Upper lobe of right lung (tissue), 1 donor: ENCODE measurements at regions not wholly inside any gene's neighbourhood (a gene's known extent, or its start where the extent isn't known, plus 50 kb on each side); places are given as distances from the start of the nearest gene placed in this dataset.

Source experiments
- ATAC-seq: fragments of 200-7000 bp; cut with Tn5 transposase; one replicate; pipeline ENCODE4 v1.9.1; 2020; ENCODE audit warnings: mild to moderate bottlenecking, moderate library complexity
- DNase-seq: peaks from one replicate; pipeline ENCODE4 v3.0.0-alpha.2; 2020
- H3K27ac ChIP-seq: fragments of 200-600 bp; one replicate; pipeline ENCODE4 v1.8.0; 2022
- H3K27me3 ChIP-seq: fragments of 200-600 bp; one replicate; pipeline ENCODE4 v1.8.0; 2022; ENCODE audit warnings: mild to moderate bottlenecking
- H3K36me3 ChIP-seq: fragments of 200-600 bp; one replicate; pipeline ENCODE4 v1.8.0; 2022
- H3K4me1 ChIP-seq: fragments of 200-600 bp; one replicate; pipeline ENCODE4 v1.8.0; 2022
- H3K4me3 ChIP-seq: fragments of 200-600 bp; one replicate; pipeline ENCODE4 v1.8.0; 2022; ENCODE audit warnings: mild to moderate bottlenecking
- H3K9me3 ChIP-seq: fragments of 200-600 bp; one replicate; pipeline ENCODE4 v1.8.0; 2022
- CTCF ChIP-seq: fragments of 200-600 bp; IDR thresholded peaks from one replicate; pipeline ENCODE4 v1.8.0; 2022; ENCODE audit warnings: antibody characterized with exemption
- intact Hi-C: fragments of 100-400 bp; cut with DNase I; formaldehyde crosslinking; loops from one replicate; pipeline ENCODE4 v1.11.0; 2022
- donor health status: DM: no; HTN: yes; CAD: no; lungs with severe emphysema.

GRCh38 chr7:7077945-7078344 lies 104.4 kb upstream of the C1GALT1 start:
- Histone ChIP-seq H3K36me3 (no peaks in the 10 kb centered on the region), H3K27ac (no peak overlapping the region), H3K9me3 (no peaks in the 10 kb centered on the region), H3K4me3 (no peak overlapping the region), H3K4me1 (no peaks in the 10 kb centered on the region), H3K27me3 (no peaks in the 10 kb centered on the region)
- no peak for DNase-seq
- no peak for ATAC-seq
- intact Hi-C loops, result no loop called here
- no peak for TF ChIP-seq CTCF

- H3K27me3 ChIP-seq, result no peaks in the 10 kb centered on the region
- intact Hi-C loops, result no loop called here
- TF ChIP-seq CTCF, result no peak
- H3K9me3 ChIP-seq, result no peaks in the 10 kb centered on the region
- DNase-seq, result no peak
- no peaks in the 10 kb centered on the region for H3K36me3 ChIP-seq
- no peaks in the 10 kb centered on the region for H3K4me1 ChIP-seq
- no peak overlapping the region for H3K27ac ChIP-seq
- no peak overlapping the region for H3K4me3 ChIP-seq
- no peak for ATAC-seq
Observed at GRCh38 chr7:7080802-7081201, 101.5 kb upstream of the C1GALT1 start.

- Histone ChIP-seq H3K36me3 (no peaks in the 10 kb centered on the region), H3K27me3 (no peaks in the 10 kb centered on the region), H3K4me1 (no peaks in the 10 kb centered on the region), H3K9me3 (no peaks in the 10 kb centered on the region), H3K4me3 (no peak overlapping the region), H3K27ac (no peak overlapping the region)
- intact Hi-C loops, result no loop called here
- ATAC-seq (no peak), DNase-seq (no peak)
- no peak for TF ChIP-seq CTCF
Observed at GRCh38 chr7:7090460-7090859, 91.9 kb upstream of the C1GALT1 start.

GRCh38 chr7:7098280-7098818 lies 84.0 kb upstream of the C1GALT1 start:
- TF ChIP-seq CTCF, result no peak

GRCh38 chr7:7099584-7100014 lies 82.7 kb upstream of the C1GALT1 start:
- no peaks in the 10 kb centered on the region for H3K27me3 ChIP-seq
- H3K36me3 ChIP-seq, result no peaks in the 10 kb centered on the region
- intact Hi-C loops, result no loop called here
- ATAC-seq (peak; percentile 91), DNase-seq (no peak)
- TF ChIP-seq CTCF, result no peak
- H3K4me1 ChIP-seq, result peaks cover 7% of the 10 kb centered on the region
- H3K4me3 ChIP-seq, result no peak overlapping the region
- H3K9me3 ChIP-seq, result no peaks in the 10 kb centered on the region
- no peak overlapping the region for H3K27ac ChIP-seq

More at GRCh38 chr7:7098280-7098818, 84.0 kb upstream of the C1GALT1 start:
- Histone ChIP-seq H3K36me3 (no peaks in the 10 kb centered on the region), H3K27ac (no peak overlapping the region), H3K4me3 (no peak overlapping the region), H3K9me3 (no peaks in the 10 kb centered on the region), H3K4me1 (peaks cover 7% of the 10 kb centered on the region), H3K27me3 (no peaks in the 10 kb centered on the region)
- ATAC-seq (no peak), DNase-seq (no peak)
- intact Hi-C loops, result no loop called here

- intact Hi-C loops, result no loop called here
- Histone ChIP-seq H3K4me1 (peaks cover 7% of the 10 kb centered on the region), H3K4me3 (no peak overlapping the region), H3K9me3 (no peaks in the 10 kb centered on the region), H3K27me3 (no peaks in the 10 kb centered on the region), H3K27ac (no peak overlapping the region), H3K36me3 (no peaks in the 10 kb centered on the region)
- no peak for TF ChIP-seq CTCF
- ATAC-seq (no peak), DNase-seq (no peak)
Observed at GRCh38 chr7:7100432-7100849, 81.9 kb upstream of the C1GALT1 start.
